ENCODE measurements at regions not wholly inside any gene's neighbourhood (a gene's known extent, or its start where the extent isn't known, plus 50 kb on each side); places are given as distances from the start of the nearest gene placed in this dataset.

GRCh38 chr1:55463814-55464475 lies 248.8 kb upstream of the USP24 start (continued):
- no peak for TF ChIP-seq HDAC2 (IDR thresholded peaks at IDR 0.05; ENCODE audit: borderline replicate concordance in 1 of 2, low read depth in 2 of 2, low read length in 2 of 2)
